GM23248 (cell line): ENCODE measurements at regions not wholly inside any gene's neighbourhood (a gene's known extent, or its start where the extent isn't known, plus 50 kb on each side); places are given as distances from the start of the nearest gene placed in this dataset.

Source experiments
- DNase-seq: peaks from one replicate; pipeline ENCODE4 v3.0.0-alpha.2; 2015
- H2AFZ ChIP-seq: fragments of 200-600 bp; sonication (generic); 2 replicates; pipeline ENCODE4 v1.6.1; 2016; ENCODE audit warnings: antibody characterized with exemption
- H3F3A ChIP-seq: fragments of 200-600 bp; sonication (generic); 2 replicates; pipeline ENCODE4 v1.6.1; 2016; ENCODE audit warnings: mild to moderate bottlenecking, antibody characterized with exemption, mixed run types; ENCODE audit not compliant: insufficient read depth
- H3K27ac ChIP-seq: fragments of 200-600 bp; sonication (generic); 2 replicates; pipeline ENCODE4 v1.5.1; 2016; ENCODE audit warnings: mild to moderate bottlenecking
- H3K27me3 ChIP-seq: fragments of 200-600 bp; sonication (generic); replicated peaks from 2 replicates; pipeline ENCODE4 v1.6.1; 2016; ENCODE audit warnings: mild to moderate bottlenecking; ENCODE audit not compliant: insufficient read depth
- H3K36me3 ChIP-seq: fragments of 200-600 bp; sonication (generic); 2 replicates; pipeline ENCODE4 v1.6.1; 2016; ENCODE audit warnings: low read depth, mild to moderate bottlenecking
- H3K4me1 ChIP-seq: fragments of 200-600 bp; sonication (generic); 2 replicates; pipeline ENCODE4 v1.6.1; 2016; ENCODE audit warnings: mild to moderate bottlenecking; ENCODE audit not compliant: insufficient read depth
- H3K4me2 ChIP-seq: fragments of 200-600 bp; sonication (generic); one replicate; pipeline ENCODE4 v1.6.1; 2016; ENCODE audit warnings: mild to moderate bottlenecking; ENCODE audit not compliant: unreplicated experiment
- H3K4me3 ChIP-seq: fragments of 200-600 bp; sonication (generic); 2 replicates; pipeline ENCODE4 v1.5.1; 2016; ENCODE audit warnings: mild to moderate bottlenecking
- H3K79me2 ChIP-seq: fragments of 200-600 bp; sonication (generic); 2 replicates; pipeline ENCODE4 v1.6.1; 2016; ENCODE audit warnings: mild to moderate bottlenecking; ENCODE audit not compliant: insufficient read depth
- H3K9ac ChIP-seq: fragments of 200-600 bp; sonication (generic); 2 replicates; pipeline ENCODE4 v1.6.1; 2016; ENCODE audit warnings: mild to moderate bottlenecking
- H3K9me2 ChIP-seq: fragments of 200-600 bp; sonication (generic); 2 replicates; pipeline ENCODE4 v1.6.1; 2016; ENCODE audit warnings: mixed run types, mild to moderate bottlenecking, moderate library complexity; ENCODE audit not compliant: insufficient read depth
- H3K9me3 ChIP-seq: fragments of 200-600 bp; sonication (generic); one replicate; pipeline ENCODE4 v1.6.1; 2017; ENCODE audit warnings: low read depth
- H4K20me1 ChIP-seq: fragments of 200-600 bp; sonication (generic); 2 replicates; pipeline ENCODE4 v1.6.0; 2016; ENCODE audit not compliant: insufficient read depth
- EZH2 ChIP-seq: fragments of 200-600 bp; sonication (generic); IDR thresholded peaks from 2 replicates; pipeline ENCODE4 v1.6.1; 2018; ENCODE audit warnings: antibody characterized with exemption, mild to moderate bottlenecking; ENCODE audit not compliant: insufficient read depth, poor library complexity, severe bottlenecking
- EZH2phosphoT487 ChIP-seq: fragments of 200-600 bp; sonication (generic); IDR thresholded peaks from 2 replicates; pipeline ENCODE4 v1.6.1; 2018; ENCODE audit warnings: antibody characterized with exemption, moderate library complexity, mild to moderate bottlenecking, low read depth; ENCODE audit not compliant: insufficient read depth
- WGBS, 2 experiments: methylation state at CpG; one replicate each; pipeline ENCODE4 v1.1.6; 2015 to 2017; ENCODE audit warnings: low lambda C conversion rate in 2 of 2, low coverage in 1 of 2; ENCODE audit errors: missing lambda C conversion rate in 2 of 2; 5-methylcytosine and 5-hydroxymethylcytosine counted together
- in situ Hi-C: fragments of 300-500 bp; cut with MboI; formaldehyde crosslinking; loops from 2 replicates; pipeline ENCODE4 v1.15.0; 2020

- no peak overlapping the region for H2AFZ ChIP-seq
- no peak overlapping the region for H3K4me3 ChIP-seq
- H3K9me2 ChIP-seq: no peaks in the 10 kb centered on the region
- H3K27me3 ChIP-seq: peaks cover 8% of the 10 kb centered on the region; the same call in 1 of the 2 replicates
- no peaks in the 10 kb centered on the region for H4K20me1 ChIP-seq
- no peaks in the 10 kb centered on the region for H3K79me2 ChIP-seq
- DNase-seq: no peak
- H3K9ac ChIP-seq: no peak overlapping the region
- no peak overlapping the region for H3K27ac ChIP-seq
- no peak overlapping the region for H3K4me2 ChIP-seq
- H3K36me3 ChIP-seq: no peaks in the 10 kb centered on the region
- no peaks in the 10 kb centered on the region for H3F3A ChIP-seq
- WGBS, 2 experiments: 39 to 42% methylated on average over 28 of the region's 28 CpGs
- no peaks in the 10 kb centered on the region for H3K9me3 ChIP-seq
- in situ Hi-C loops: no loop called here
- no peaks in the 10 kb centered on the region for H3K4me1 ChIP-seq
- no peak for TF ChIP-seq EZH2
- no peak for TF ChIP-seq EZH2phosphoT487
Measured at GRCh38 chr10:27413387-27413786, 90.7 kb upstream of the RAB18 start.

DNA sequence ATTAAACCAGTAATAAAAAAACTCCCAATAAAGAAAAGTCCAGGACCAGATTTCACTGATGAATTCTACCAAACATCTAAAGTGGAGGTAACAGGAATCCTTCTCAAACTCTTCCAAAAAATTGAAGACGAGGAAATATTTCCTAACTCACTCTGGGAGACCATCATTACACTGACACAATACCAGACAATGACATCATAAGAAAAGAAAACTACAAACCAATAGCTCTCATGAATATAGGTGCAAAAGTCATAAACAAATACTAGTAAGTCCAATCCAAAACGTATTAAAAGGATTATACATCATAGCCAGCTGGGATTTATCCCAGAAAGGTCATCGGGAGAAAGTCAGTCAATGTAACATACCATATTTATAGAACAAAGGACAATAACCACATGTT, 94.0 kb upstream of the RAB18 start:
- Histone ChIP-seq H3K4me3 (no peak overlapping the region), H3K9ac (no peak overlapping the region), H2AFZ (no peak overlapping the region), H3K79me2 (no peaks in the 10 kb centered on the region), H3K36me3 (no peaks in the 10 kb centered on the region), H3K4me1 (no peaks in the 10 kb centered on the region), H3K9me2 (no peaks in the 10 kb centered on the region), H3K4me2 (no peak overlapping the region), H3K9me3 (no peaks in the 10 kb centered on the region), H3K27ac (no peak overlapping the region), H3K27me3 (peaks cover 8% of the 10 kb centered on the region; the same call in 1 of the 2 replicates), H4K20me1 (no peaks in the 10 kb centered on the region), H3F3A (no peaks in the 10 kb centered on the region)
- 19 to 23% methylated on average over 3 of the region's 3 CpGs for WGBS, 2 experiments
- TF ChIP-seq EZH2phosphoT487: no peak
- TF ChIP-seq EZH2: no peak
- in situ Hi-C loops: no loop called here
- DNase-seq: no peak

DNA sequence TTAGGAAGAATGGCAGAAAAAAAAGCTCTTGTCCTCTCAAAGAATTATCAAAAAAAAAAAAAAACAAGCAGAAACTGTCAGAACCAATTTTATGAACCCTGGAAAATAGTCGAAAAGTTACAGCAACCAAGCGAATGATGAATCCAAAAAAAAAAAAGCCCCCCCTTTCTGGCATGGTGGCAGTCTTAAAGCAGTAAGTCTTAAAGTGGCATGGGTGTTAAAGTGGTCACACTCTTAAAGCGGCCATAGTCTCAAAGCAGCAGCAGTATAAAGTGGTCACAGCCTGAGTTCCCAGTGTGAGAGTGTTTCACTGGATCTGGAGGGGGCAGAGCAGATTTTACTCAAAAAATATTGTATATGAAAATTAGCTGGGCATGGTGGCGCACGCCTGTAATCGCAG, 96.8 kb upstream of the RAB18 start:
- no peaks in the 10 kb centered on the region for H3F3A ChIP-seq
- H3K36me3 ChIP-seq: no peaks in the 10 kb centered on the region
- TF ChIP-seq EZH2phosphoT487 (no peak), EZH2 (no peak)
- WGBS, 2 experiments: 53 to 56% methylated on average over 6 of the region's 6 CpGs
- in situ Hi-C loops: no loop called here
- DNase-seq: no peak
- no peaks in the 10 kb centered on the region for H3K9me3 ChIP-seq
- H3K79me2 ChIP-seq: no peaks in the 10 kb centered on the region
- no peak overlapping the region for H3K4me3 ChIP-seq
- H3K9ac ChIP-seq: no peak overlapping the region
- no peak overlapping the region for H3K4me2 ChIP-seq
- H3K27ac ChIP-seq: no peak overlapping the region
- no peaks in the 10 kb centered on the region for H3K4me1 ChIP-seq
- H3K27me3 ChIP-seq: peaks cover under 1% of the 10 kb centered on the region; the same call in 1 of the 2 replicates
- H4K20me1 ChIP-seq: no peaks in the 10 kb centered on the region
- H2AFZ ChIP-seq: no peak overlapping the region
- no peaks in the 10 kb centered on the region for H3K9me2 ChIP-seq

- H3K79me2 ChIP-seq: no peaks in the 10 kb centered on the region
- H4K20me1 ChIP-seq: no peaks in the 10 kb centered on the region
- no peaks in the 10 kb centered on the region for H3K4me1 ChIP-seq
- no peak overlapping the region for H2AFZ ChIP-seq
- 0% methylated on average over 1 of the region's 1 CpG for WGBS, 2 experiments
- TF ChIP-seq EZH2phosphoT487: no peak
- no peak for TF ChIP-seq EZH2
- no peaks in the 10 kb centered on the region for H3F3A ChIP-seq
- H3K27ac ChIP-seq: no peak overlapping the region
- no peaks in the 10 kb centered on the region for H3K36me3 ChIP-seq
- H3K9me3 ChIP-seq: no peaks in the 10 kb centered on the region
- in situ Hi-C loops: no loop called here
- H3K27me3 ChIP-seq: 0 out of 2 replicates have a peak, but pooled peaks cover 4% of the 10 kb centered on the region
- H3K9me2 ChIP-seq: no peaks in the 10 kb centered on the region
- no peak for DNase-seq
- no peak overlapping the region for H3K9ac ChIP-seq
- H3K4me3 ChIP-seq: no peak overlapping the region
- H3K4me2 ChIP-seq: no peak overlapping the region
Measured at GRCh38 chr10:27399871-27400270, 104.2 kb upstream of the RAB18 start.

DNA sequence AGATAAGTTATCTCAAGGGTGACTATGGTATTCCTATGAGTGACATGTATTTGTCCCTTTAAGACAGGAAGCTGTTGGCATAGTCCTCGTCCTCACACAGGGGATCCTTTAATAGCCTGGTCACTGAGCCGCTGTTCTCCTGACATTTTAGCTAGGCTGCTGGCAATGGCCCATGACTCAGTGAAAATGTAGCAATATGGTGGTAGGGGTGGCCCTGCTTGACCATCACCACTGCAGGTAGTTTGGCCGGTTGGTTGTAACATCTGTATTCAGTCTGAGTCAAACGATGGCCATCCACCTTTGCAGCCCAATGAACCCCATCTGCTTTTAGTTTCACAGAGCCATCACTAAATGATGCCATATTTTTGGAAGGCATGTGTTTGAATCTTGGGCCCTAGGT, 110.1 kb upstream of the RAB18 start:
- Histone ChIP-seq H3F3A (peaks cover 11% of the 10 kb centered on the region; the same call in 1 of the 2 replicates), H3K4me2 (no peak overlapping the region), H4K20me1 (no peaks in the 10 kb centered on the region), H3K27me3 (no peaks in the 10 kb centered on the region), H3K4me1 (peaks cover 13% of the 10 kb centered on the region), H3K9me2 (no peaks in the 10 kb centered on the region), H3K79me2 (no peaks in the 10 kb centered on the region), H3K9me3 (no peaks in the 10 kb centered on the region), H3K27ac (no peak overlapping the region), H2AFZ (no peak overlapping the region), H3K9ac (no peak overlapping the region), H3K36me3 (no peaks in the 10 kb centered on the region), H3K4me3 (no peak overlapping the region)
- 41% methylated on average over 4 of the region's 4 CpGs for WGBS, 2 experiments
- DNase-seq: no peak
- in situ Hi-C loops: no loop called here
- no peak for TF ChIP-seq EZH2
- no peak for TF ChIP-seq EZH2phosphoT487
